ENCODE measurements at regions not wholly inside any gene's neighbourhood (a gene's known extent, or its start where the extent isn't known, plus 50 kb on each side); places are given as distances from the start of the nearest gene placed in this dataset.

DNA sequence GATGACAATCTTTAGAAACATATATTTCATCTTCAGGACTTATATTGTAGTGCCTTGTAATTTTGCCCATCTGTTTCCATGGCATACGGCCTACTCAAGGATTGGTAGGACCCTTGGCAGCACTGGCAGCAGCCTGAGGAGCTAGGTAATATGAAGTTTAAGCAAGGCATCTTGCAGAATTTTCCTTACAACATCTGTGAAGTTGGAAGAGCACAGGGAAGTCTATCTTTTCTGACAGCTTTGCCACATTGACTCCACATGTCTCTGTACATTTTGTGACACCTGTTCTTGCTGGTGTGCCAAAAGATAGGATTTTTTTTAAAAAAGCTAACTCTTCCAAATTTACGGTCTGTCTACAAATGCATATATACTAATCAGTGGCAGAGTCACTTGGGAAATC is 1235.2 kb downstream of the PCDH7 start:
- ChIA-PET CTCF (no interaction called here), POLR2A (no interaction called here)

DNA sequence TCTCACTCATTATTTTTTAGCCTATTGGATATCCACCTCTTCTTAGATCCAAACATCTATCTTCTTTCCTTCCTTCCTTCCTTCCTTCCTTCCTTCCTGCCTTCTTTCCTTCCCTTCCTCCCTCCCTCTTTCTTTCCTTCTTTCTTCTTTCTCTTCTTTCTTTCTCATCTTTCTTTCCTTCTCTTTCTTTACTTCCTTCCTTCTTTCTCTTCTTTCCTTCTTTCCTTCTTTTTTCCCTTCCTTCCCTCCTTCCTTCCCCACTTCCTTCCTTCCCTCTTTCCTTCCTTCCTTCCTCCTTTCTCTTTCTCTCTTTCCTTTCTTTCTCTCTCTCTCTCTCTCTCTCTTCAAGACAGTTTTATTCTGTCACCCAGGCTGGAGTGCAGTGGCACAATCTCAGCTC is 1239.8 kb downstream of the PCDH7 start:
- CTCF ChIA-PET: interaction anchor here (0.7 kb wide), 1 partner anchor 613 kb away, joined by 3 read pairs; no protein-coding TSS in a partner anchor
- POLR2A ChIA-PET: no interaction called here

DNA sequence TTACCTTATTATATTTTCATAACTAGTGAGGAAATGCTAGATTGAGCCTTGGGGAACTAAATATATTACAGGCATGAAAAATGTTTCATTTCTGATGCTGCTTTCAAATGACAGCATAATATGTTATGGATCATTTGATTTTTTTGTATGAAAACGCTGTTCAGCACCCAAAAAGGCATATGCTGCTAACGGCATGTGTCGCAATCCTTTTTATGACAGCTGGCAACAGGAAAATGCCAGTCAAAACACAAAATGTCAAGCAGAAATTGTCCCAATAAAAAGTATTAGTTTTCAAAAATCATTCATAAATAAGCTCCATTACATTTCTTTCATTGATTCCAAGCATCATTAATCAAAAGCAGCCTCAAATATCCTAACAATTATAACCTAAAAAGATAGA is 1244.5 kb downstream of the PCDH7 start:
- POLR2A ChIA-PET: no interaction called here
- CTCF ChIA-PET: no interaction called here

DNA sequence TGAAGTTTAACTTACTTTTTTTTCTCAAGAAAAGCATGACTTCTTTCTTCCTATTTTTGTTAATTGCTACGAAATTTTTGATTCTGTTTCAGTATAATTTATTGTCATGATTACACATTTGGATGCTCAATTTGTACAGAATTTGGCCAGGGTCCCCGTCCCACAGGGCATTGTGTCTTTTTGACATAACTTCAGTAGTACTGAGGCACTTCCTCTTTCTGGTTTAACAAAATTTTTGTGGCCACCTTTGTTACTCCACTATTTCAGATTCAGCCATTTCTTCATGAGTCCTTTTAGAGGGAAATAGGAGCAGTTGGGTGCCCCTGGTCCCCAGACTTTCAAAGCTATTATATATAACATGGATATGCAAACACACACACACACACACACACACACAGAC is 1248.7 kb downstream of the PCDH7 start:
- POLR2A ChIA-PET: interaction anchor here (0.6 kb wide), 1 partner anchor 629 kb away, joined by 3 read pairs; no protein-coding TSS in a partner anchor
- CTCF ChIA-PET: no interaction called here

DNA sequence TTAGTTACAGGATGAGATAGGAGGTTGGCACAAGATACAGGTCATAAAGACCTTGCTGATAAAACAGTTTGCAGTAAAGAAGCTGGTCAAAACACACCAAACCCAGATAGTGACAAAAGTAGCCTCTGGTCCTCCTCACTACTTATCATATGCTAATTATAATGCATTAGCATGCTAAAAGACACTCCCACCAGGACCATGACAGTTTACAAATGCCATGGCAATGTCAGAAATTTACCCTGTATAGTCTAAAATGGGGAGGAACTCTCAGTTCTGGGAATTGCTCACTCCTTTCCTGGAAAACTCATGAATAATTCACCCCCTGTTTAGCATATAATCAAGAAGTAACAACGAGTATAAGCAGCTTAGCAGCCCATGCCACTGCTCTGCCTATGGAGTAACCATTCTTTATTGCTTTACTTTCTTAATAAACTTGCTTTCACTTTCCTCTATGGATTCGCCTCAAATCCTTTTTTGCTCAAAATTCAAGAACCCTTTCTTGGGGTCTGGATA is 1254.4 kb downstream of the PCDH7 start:
- ChIA-PET CTCF (no interaction called here), POLR2A (no interaction called here)

DNA sequence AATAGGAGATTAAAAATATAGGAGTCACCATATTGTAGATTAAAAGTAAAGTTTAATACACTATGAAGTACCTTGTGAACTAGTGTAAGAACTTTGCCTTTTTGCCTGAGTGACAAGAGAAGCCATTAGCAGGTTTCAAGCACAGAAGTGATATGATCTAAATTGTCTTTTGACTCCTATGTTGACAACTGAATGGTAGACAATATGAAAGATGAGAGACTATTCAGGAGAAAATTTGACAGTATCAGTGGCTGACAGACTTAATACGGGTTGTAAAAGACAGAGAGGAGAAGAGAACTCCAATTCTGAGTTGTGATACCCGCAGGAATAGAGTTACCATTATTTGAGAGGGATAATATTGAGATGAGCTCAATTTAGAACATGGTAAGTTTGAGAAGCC is 1259.8 kb downstream of the PCDH7 start:
- CTCF ChIA-PET: no interaction called here
- POLR2A ChIA-PET: no interaction called here

DNA sequence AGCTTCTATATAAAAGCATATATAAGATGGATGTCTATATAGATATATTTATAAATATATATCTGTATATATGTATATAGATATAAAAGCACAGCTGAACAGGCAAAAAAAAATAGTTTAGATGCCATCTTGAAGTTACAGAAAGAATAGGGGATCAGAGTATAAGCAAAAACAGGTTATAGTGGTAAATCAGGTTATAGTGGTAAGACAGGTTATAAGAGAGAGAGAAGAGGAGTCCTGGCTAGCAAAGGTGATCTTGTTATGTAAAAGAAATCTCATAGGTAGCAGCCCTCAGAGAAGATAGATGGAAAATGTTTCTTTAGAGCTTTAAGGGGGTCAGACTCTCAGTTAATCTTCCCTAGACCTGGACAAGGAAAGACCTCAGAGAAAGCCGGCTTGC is 1263.1 kb downstream of the PCDH7 start:
- POLR2A ChIA-PET: no interaction called here
- CTCF ChIA-PET: no interaction called here

DNA sequence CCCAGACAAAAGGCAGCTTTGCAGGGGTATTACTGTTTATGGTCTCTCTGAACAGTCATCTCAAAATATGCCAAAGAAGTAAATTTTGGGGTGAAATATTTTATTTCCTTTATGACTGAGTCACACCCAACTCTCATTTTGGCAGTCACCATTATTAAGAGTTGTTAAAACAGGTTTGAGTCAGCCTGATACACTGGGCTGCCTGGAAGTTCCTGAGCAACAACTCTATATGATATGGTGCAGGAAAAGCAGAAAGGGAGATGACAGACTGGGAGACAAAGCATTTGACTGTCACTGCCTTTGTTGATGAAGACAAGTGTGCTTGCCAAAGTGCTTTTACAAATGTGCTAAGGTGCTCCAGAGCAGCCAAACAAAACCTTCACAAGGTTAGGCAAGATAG is 1263.5 kb downstream of the PCDH7 start:
- ChIA-PET POLR2A (no interaction called here), CTCF (no interaction called here)

DNA sequence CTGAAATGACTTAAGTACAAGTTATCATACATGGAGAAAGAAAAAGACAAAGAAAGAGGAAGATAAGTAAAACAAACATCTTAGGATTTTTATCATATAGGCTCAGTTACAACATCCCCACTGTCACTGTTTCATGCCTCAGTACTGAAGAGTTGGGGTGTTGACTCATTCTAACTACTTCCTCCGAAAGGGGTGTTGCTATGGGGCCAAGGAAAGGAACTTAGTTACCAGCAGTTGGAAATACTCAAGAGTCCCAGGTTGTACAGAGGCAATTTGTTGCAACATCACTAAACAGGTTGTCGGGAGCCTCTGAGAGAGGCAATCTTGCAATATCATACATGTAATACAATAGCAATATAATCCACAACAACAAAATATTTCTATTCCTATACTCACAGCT is 1264.7 kb downstream of the PCDH7 start:
- ChIA-PET POLR2A (no interaction called here), CTCF (no interaction called here)

DNA sequence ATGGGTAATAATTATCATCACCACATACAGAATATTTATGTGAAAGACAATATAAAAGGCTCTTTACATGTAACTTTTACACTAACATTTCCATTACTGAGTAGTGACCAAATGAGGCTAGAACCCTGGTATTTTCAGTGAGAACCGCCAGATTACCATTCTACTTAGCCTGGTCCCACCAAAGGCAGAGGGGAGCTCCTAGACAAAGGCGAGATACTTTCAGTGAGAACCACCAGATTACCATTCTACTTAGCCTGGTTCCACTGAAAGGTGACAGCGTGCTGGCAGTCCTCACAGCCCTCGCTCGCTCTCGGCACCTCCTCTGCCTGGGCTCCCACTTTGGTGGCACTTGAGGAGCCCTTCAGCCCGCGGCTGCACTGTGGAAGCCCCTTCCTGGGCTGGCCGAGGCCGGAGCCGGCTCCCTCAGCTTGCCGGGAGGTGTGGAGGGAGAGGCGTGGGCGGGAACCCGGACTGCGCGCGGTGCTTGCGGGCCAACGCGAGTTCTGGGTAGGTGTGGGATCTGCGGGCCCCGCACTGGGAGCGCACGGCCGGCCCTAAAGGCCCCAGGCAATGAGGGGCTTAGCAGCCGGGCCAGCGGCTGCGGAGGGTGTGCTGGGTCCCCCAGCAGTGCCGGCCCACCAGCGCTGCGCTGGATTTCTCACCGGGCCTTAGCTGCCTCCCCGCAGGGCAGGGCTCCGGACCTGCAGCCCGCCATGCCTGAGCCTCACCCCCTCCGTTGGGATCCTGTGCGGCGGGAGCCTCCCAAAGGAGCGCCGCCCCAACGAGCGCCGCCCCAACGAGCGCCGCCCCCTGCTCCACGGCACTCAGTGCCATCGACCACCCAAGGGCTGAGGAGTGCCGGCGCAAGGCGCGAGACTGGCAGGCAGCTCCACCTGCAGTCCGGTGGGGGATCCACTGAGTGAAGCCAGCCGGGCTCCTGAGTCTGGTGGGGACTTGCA is 1276.1 kb downstream of the PCDH7 start:
- CTCF ChIA-PET: no interaction called here
- POLR2A ChIA-PET: no interaction called here

DNA sequence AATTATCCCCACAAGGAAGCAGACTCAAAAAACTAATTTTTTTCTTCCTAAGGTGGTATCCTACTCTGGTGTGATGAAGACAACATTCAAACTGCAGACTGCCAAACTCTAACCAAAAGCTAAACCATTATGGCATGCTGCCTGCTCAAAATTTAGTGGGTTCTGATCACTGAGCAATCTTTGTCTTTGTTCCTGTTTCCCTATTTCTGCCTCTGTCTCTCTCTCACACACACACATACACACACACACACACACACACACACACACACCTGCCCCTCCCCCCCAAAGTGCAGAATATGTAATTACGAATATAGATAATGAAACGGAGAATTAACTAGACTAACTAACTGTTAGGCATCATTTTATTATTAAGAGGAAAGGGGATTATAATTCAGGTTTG is 1278.6 kb downstream of the PCDH7 start:
- ChIA-PET CTCF (interaction anchor here (0.7 kb wide), 1 partner anchor 57 kb away, joined by 3 read pairs; no protein-coding TSS in a partner anchor), POLR2A (no interaction called here)

DNA sequence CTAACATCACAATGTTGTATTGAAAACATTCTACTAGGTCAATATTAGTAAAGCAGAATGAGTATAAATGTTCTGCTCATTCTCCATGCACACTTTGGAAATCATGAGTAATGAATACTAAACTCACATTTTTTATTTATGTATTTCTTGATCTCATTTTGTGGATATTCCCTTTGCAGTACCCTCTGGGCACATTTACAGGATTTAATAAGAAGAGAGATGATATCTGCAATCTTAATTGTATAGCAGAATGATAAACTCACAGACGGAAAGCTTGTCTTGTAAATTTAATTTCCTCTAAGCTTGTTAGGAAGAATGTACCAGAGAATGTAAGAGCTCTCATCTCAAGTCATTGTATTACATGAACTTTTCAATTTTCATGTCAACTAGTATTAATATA is 1279.7 kb downstream of the PCDH7 start:
- CTCF ChIA-PET: no interaction called here
- POLR2A ChIA-PET: no interaction called here

DNA sequence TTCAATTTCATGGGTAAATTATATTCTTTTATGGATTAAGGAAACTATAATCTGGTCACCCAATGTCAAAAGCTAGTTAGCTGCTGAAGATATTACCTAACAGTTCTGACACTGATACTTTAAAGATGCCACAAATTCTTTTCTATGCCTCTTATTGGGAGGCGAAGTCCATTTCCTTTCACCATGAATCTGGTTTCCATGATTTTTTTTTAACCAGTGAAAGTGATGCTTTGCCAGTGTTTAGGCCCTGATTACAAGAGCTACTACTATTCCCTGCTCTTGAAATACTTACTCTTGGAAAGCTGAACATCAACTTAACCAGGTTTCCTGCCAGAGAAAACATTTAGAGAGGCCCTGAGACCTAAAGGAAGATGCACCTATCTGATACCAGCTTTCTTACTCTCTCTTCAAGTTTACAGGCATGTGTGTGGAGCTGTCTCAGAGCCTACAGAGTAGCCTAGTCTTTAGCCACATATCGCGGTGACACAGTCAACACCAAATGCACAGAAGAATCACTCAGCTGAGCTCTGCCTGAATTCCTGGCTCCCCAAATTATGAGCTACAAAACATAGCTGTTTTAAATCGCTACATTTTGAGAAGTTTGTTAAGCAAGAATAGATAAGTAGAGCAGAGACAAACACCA is 1280.8 kb downstream of the PCDH7 start:
- POLR2A ChIA-PET: no interaction called here

DNA sequence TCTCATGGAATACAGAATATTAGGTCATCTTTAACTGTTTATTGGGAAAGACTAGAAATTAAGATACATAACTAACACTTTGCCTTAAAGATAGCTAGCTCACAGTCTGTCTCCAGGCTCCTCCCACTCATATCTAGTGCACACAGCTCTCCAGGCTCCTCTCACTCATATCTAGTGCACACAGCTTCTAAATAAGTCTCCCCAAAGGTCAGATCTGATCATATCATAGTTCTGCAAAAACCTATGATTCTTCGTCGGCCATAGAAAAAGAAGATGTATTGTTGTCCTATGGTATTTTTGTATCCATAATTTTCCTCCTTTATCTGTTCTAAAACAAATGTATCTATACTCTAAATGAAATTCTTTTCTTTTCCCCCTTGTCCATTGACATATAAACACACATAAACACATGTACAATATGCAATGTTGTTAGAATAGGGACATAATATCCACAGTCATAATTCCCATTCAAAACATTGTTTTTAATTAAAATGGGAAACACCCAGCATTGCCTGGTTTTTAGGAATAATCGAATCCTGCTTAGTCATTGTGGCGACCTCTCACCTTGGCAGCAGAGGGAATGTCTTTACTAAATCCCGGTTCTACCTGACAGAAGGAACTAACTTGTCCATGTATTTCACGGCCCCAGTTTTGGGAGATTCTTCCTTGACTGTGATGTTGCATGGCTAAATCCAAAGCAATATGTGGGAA is 1282.0 kb downstream of the PCDH7 start:
- CTCF ChIA-PET: no interaction called here
- POLR2A ChIA-PET: no interaction called here

More for the DNA sequence above, 1280.8 kb downstream of the PCDH7 start:
- CTCF ChIA-PET: no interaction called here

DNA sequence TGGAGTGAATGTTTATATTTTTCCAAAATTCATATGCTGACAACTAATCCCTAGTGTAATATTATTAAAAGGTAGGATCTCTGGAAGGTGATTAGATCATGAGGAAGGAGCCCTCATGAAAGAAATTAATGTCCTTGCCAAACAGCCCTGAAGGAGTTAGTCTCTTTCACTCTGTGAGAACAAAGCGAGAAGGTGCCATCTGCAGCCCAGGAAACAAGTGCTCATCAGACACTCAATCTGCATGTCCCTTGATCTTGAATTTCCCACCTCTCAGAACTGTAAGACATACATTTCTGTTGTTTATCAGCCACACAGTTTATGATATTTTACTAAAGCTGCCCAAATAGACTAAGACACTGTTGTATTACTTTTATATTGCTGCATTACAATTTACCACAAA is 1283.4 kb downstream of the PCDH7 start:
- ChIA-PET CTCF (no interaction called here), POLR2A (no interaction called here)

DNA sequence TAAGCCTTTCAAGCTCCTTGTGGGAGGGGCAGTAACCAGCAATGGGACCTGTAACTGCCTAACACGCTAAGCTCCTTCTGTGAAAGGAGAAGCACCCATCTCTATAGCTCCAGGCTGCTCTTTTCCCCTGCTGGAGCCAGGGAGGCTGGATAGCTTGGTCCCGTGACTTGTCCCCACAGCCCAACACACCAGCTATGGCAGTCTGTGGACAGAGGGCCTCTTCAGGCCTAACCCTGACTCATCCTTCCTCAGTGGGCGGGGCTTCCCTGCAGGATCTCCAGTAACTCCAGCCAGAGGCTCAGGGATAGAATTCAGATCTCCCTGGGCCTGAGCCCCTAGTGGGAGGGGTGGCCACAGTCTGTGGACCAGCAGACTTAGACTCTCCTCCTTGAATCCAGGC is 1290.1 kb downstream of the PCDH7 start:
- ChIA-PET CTCF (no interaction called here), POLR2A (no interaction called here)

DNA sequence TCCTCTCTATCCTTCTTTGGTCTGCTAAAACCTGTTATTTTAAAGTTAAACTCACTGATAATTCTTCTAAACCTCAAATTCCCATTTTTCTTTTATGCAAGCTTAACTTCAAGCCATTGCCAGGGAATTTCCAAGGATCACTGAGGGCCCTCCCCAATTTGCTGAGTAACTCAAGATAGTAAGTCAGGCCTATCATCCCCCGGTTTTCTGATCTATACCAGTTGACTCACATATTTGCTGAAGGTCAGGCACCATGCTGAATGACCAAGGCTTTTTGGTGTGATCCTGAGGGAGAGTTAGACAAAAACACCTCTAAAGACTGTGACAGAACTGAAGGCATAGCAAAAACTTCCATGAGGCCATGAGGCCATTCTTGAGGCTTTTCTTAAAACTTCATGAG is 1301.9 kb downstream of the PCDH7 start:
- ChIA-PET POLR2A (no interaction called here), CTCF (no interaction called here)

DNA sequence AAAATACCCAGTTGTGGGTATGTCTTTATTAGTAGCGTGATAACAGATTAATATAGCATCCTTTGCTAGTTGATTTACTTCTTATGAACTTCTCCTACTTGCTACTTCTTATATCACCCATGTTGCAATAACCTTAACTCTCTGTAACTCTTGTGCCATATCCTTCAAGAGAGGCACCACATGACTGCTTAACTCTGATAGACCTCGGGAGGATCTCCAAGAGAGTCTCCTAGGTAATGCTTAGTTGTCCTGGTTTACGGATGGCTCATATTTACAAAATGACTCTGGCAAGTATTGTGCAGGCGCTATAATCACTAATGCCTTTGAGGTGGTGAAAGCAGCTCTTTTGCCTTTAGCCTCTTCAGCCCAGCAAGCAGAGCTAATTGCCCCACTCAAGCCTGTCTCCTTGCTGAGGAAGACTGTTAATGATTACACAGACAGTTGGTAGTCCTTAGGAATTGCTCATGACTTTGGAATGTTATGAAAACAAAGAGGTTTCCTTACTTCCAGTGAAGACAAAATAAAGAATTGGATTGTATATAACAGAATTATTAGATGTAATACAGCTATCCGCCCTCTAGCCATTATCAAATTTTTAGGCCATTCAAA is 1305.8 kb downstream of the PCDH7 start:
- ChIA-PET POLR2A (no interaction called here), CTCF (no interaction called here)

DNA sequence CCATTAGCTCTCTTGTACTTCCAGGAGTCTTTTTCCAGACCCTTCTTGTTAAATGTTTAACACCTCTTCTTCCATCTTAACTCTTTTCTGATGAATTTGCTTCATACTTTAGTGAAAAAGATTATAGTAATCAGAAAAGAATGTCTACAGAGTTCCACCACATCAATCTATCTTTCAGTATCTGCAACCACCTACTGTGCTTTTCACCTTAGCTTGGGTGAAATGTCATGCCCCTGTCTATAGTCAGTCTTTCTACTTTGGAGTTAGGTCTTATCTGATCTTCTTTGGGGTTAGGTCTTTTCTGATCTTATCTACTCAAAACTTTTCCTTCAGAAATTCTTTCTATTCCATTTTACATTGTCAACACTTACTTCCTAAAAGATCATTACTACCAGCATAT is 1310.2 kb downstream of the PCDH7 start:
- POLR2A ChIA-PET: no interaction called here

DNA sequence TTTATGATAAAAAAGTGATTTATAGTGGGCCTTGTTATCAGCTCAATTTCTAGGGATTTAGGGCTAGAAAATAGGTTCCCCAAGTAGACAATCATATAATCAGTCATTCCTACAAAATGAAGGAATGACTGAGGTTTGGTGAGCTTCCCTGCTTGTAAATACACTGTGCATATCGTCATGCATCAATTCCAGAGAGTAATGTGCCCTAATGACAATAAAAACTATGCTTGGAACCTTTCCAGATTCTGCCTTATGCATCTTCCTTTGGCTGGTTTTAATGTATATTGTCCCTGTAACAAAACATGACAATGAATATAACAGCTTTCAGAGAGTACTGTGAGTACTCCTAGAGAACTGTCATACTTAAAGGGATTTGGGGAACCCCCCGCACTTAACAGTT is 1310.9 kb downstream of the PCDH7 start:
- CTCF ChIA-PET: no interaction called here
- POLR2A ChIA-PET: no interaction called here

More for the DNA sequence above, 1310.2 kb downstream of the PCDH7 start:
- CTCF ChIA-PET: interaction anchor here (0.6 kb wide), 1 partner anchor 1386 kb away, joined by 3 read pairs; no protein-coding TSS in a partner anchor

All from activated CD8-positive, alpha-beta memory T cell treated with anti-CD3 and anti-CD28 coated beads for 36 hours (primary cell).